Pancreas (tissue), 10 donors: ENCODE measurements at regions not wholly inside any gene's neighbourhood (a gene's known extent, or its start where the extent isn't known, plus 50 kb on each side); places are given as distances from the start of the nearest gene placed in this dataset.
A peak's percentile ranks its signal among the peaks of the same experiment; 100 is the strongest.

Experiments used
- ATAC-seq, 4 donors: fragments of 200-7000 bp; cut with Tn5 transposase; one replicate each; pipeline versions ENCODE4 v1.8.0 to v1.9.1; 2020; ENCODE audit warnings: mild to moderate bottlenecking in 4 of 4, moderate library complexity in 4 of 4
- DNase-seq, 6 donors: peaks; one replicate each; pipeline ENCODE4 v3.0.0-alpha.2; 2020
- FAIRE-seq: peaks from 2 replicates; lab custom pipeline; 2012; peaks lifted over from hg19 to GRCh38; lab: Jason Lieb, UNC
- H3K27ac ChIP-seq, 4 donors: fragments of 200-600 bp; sonication (generic); 1 replicate in 3 of 4; 2 replicates in 1 of 4; pipeline versions ENCODE4 v1.5.0 to v1.8.0; 2020
- H3K27me3 ChIP-seq, 4 donors: fragments of 200-600 bp; one replicate each; pipeline ENCODE4 v1.8.0; 2021
- H3K36me3 ChIP-seq, 3 donors: fragments of 200-600 bp; sonication (generic) in 1 of 3; one replicate each; pipeline versions ENCODE4 v1.5.0 to v1.8.0; 2020 to 2021
- H3K4me1 ChIP-seq, 3 donors: fragments of 200-600 bp; one replicate each; pipeline ENCODE4 v1.8.0; 2021
- H3K4me3 ChIP-seq, 4 donors: fragments of 200-600 bp; sonication (generic) in 2 of 4; one replicate each; pipeline versions ENCODE4 v1.5.0 to v1.8.0; 2020 to 2021
- H3K9me3 ChIP-seq, 4 donors: fragments of 200-600 bp; one replicate each; pipeline ENCODE4 v1.8.0; 2021
- CTCF ChIP-seq, 4 donors: fragments of 200-600 bp; sonication (generic) in 3 of 4; IDR thresholded peaks; one replicate each; pipeline versions ENCODE4 v1.5.0 to v1.8.0; 2021; ENCODE audit warnings: antibody characterized with exemption in 4 of 4
- WGBS, 2 donors: extraction: QIAGEN DNeasy Blood & Tissue Kit; methylation state at CpG; one replicate each; pipeline ENCODE4 v1.1.7; 2013; 5-methylcytosine and 5-hydroxymethylcytosine counted together
- intact Hi-C, 3 donors: fragments of 100-400 bp; cut with DNase I; formaldehyde crosslinking; loops; one replicate each; pipeline versions ENCODE4 v1.11.1 to v1.14.2; 2022
- donor health status: healthy with polysubstance abuse.
- donor health status: DM: no; HTN: no; CAD: no; lungs with moderate emphysema.
- donor health status: DM: no; HTN: no; CAD: no.
- donor health status: control.
- donor health status: control.
- donor health status: Bipolar disorder and iron deficiency.
- donor health status: DM: yes; HTN: yes; CAD: no.
- donor health status: DM: no; HTN: no; CAD: no.
- donor health status: DM: no; HTN: no; CAD: no.
- donor health status: DM: yes; HTN: yes; CAD: no.

GRCh38 chr12:59850268-59850667, 254.4 kb downstream of the SLC16A7 start:
- no peak for TF ChIP-seq CTCF (IDR thresholded peaks at IDR 0.05)
- Histone ChIP-seq H3K4me1 (no peaks in the 10 kb centered on the region), H3K36me3 (no peaks in the 10 kb centered on the region), H3K27me3 (no peaks in the 10 kb centered on the region), H3K9me3 (no peaks in the 10 kb centered on the region), H3K4me3 (no peak overlapping the region), H3K27ac (no peak overlapping the region)
- no peak for FAIRE-seq
- no peak for ATAC-seq
- 85 to 88% methylated on average over 2 of the region's 2 CpGs for WGBS, 2 donors
- DNase-seq: no peak
- intact Hi-C loops: no loop called here

- 25 to 41% methylated on average over 2 of the region's 2 CpGs for WGBS, 2 donors
- Histone ChIP-seq H3K27ac (no peak overlapping the region), H3K27me3 (no peaks in the 10 kb centered on the region), H3K36me3 (no peaks in the 10 kb centered on the region), H3K4me1 (no peaks in the 10 kb centered on the region), H3K4me3 (no peak overlapping the region), H3K9me3 (no peaks in the 10 kb centered on the region)
- ATAC-seq (peak; percentile 56 to 99 (median 82)), DNase-seq (peak in 2 of 6 donors; percentile 13 to 57), FAIRE-seq (no peak)
- intact Hi-C loops: no loop called here
- TF ChIP-seq CTCF (IDR thresholded peaks at IDR 0.05): no peak
Measured at GRCh38 chr12:59858508-59859170, 262.8 kb downstream of the SLC16A7 start.

GRCh38 chr12:59859171-59859510, 263.3 kb downstream of the SLC16A7 start:
- no peak for ATAC-seq
- H3K36me3 ChIP-seq: no peaks in the 10 kb centered on the region
- H3K9me3 ChIP-seq: no peaks in the 10 kb centered on the region
- H3K4me3 ChIP-seq: no peak overlapping the region
- no peak for DNase-seq
- FAIRE-seq: no peak
- H3K4me1 ChIP-seq: no peaks in the 10 kb centered on the region
- WGBS, 2 donors: 89 to 92% methylated on average over 1 of the region's 1 CpG
- no peak for TF ChIP-seq CTCF (IDR thresholded peaks at IDR 0.05)
- intact Hi-C loops: no loop called here
- H3K27ac ChIP-seq: no peak overlapping the region
- no peaks in the 10 kb centered on the region for H3K27me3 ChIP-seq

GRCh38 chr12:59861635-59862034, 265.8 kb downstream of the SLC16A7 start:
- ATAC-seq: no peak
- TF ChIP-seq CTCF (IDR thresholded peaks at IDR 0.05): no peak

GRCh38 chr12:59867055-59867454, 271.2 kb downstream of the SLC16A7 start:
- intact Hi-C loops: no loop called here

More at GRCh38 chr12:59861635-59862034, 265.8 kb downstream of the SLC16A7 start:
- no peak for DNase-seq
- H3K36me3 ChIP-seq: no peaks in the 10 kb centered on the region
- no peaks in the 10 kb centered on the region for H3K4me1 ChIP-seq
- H3K27me3 ChIP-seq: no peaks in the 10 kb centered on the region
- no peak overlapping the region for H3K4me3 ChIP-seq
- no peak overlapping the region for H3K27ac ChIP-seq
- H3K9me3 ChIP-seq: no peaks in the 10 kb centered on the region
- FAIRE-seq: no peak
- 57 to 72% methylated on average over 3 of the region's 3 CpGs for WGBS, 2 donors
- intact Hi-C loops: no loop called here

More at GRCh38 chr12:59867055-59867454, 271.2 kb downstream of the SLC16A7 start:
- DNase-seq (no peak), ATAC-seq (no peak), FAIRE-seq (no peak)
- Histone ChIP-seq H3K27me3 (no peaks in the 10 kb centered on the region), H3K27ac (no peak overlapping the region), H3K9me3 (no peaks in the 10 kb centered on the region), H3K4me1 (no peaks in the 10 kb centered on the region), H3K4me3 (no peak overlapping the region), H3K36me3 (no peaks in the 10 kb centered on the region)
- TF ChIP-seq CTCF (IDR thresholded peaks at IDR 0.05): no peak
- 85 to 89% methylated on average over 1 of the region's 1 CpG for WGBS, 2 donors
